Nephron (organoid): ENCODE measurements at regions not wholly inside any gene's neighbourhood (a gene's known extent, or its start where the extent isn't known, plus 50 kb on each side); places are given as distances from the start of the nearest gene placed in this dataset.

Experiments
- H3K27ac Mint-ChIP-seq, 3 experiments: 2 replicates each; pipeline ENCODE4 v1.8.0; 2020; ENCODE audit warnings: mixed read lengths in 3 of 3, mild to moderate bottlenecking in 2 of 3, moderate library complexity in 1 of 3
- H3K27me3 Mint-ChIP-seq: 2 replicates; pipeline ENCODE4 v1.8.0; 2021; ENCODE audit warnings: low read depth, mild to moderate bottlenecking, moderate library complexity, mixed read lengths
- H3K36me3 Mint-ChIP-seq: 2 replicates; pipeline ENCODE4 v1.8.0; 2020; ENCODE audit warnings: low read depth, mixed read lengths
- H3K4me1 Mint-ChIP-seq: 2 replicates; pipeline ENCODE4 v1.8.0; 2020; ENCODE audit warnings: mixed read lengths
- H3K4me3 Mint-ChIP-seq, 3 experiments: 2 replicates each; pipeline ENCODE4 v1.8.0; 2020; ENCODE audit warnings: mild to moderate bottlenecking in 3 of 3, mixed read lengths in 3 of 3, moderate library complexity in 2 of 3
- H3K9me3 Mint-ChIP-seq: 2 replicates; pipeline ENCODE4 v1.8.0; 2020; ENCODE audit warnings: mixed read lengths
- TF ChIP-seq, protein P1 (sequence below), 3 experiments: fragments of 200-600 bp; sonication (generic); IDR thresholded peaks; one replicate each; pipeline ENCODE4 v1.5.0; 2021; ENCODE audit warnings: antibody characterized with exemption in 3 of 3; ENCODE audit not compliant: unreplicated experiment in 3 of 3

DNA sequence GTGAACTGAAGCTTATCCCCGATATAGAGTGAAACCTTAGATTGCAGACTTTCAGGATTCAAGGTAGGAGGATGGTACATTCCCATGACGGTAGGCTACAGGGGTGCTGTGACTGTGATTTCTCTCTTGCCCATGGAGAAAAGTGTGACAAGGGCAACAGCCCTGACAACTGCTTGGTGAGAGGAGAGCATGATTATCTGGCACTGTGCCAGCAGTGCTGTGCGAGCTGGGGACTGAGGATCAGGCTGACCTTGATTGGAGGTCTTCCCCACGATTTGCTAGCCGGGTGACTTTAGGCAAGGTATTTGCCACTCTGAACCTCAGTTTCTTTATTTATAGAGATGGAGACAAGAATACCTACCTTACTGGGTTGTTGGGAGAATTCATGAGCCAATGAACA is 229.5 kb downstream of the PTEN start:
- no peak overlapping the region for H3K27ac Mint-ChIP-seq
- H3K9me3 Mint-ChIP-seq: no peaks in the 10 kb centered on the region
- no peak overlapping the region for H3K4me3 Mint-ChIP-seq
- TF ChIP-seq, protein P1, sequence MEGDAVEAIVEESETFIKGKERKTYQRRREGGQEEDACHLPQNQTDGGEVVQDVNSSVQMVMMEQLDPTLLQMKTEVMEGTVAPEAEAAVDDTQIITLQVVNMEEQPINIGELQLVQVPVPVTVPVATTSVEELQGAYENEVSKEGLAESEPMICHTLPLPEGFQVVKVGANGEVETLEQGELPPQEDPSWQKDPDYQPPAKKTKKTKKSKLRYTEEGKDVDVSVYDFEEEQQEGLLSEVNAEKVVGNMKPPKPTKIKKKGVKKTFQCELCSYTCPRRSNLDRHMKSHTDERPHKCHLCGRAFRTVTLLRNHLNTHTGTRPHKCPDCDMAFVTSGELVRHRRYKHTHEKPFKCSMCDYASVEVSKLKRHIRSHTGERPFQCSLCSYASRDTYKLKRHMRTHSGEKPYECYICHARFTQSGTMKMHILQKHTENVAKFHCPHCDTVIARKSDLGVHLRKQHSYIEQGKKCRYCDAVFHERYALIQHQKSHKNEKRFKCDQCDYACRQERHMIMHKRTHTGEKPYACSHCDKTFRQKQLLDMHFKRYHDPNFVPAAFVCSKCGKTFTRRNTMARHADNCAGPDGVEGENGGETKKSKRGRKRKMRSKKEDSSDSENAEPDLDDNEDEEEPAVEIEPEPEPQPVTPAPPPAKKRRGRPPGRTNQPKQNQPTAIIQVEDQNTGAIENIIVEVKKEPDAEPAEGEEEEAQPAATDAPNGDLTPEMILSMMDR (IDR thresholded peaks at IDR 0.05; ENCODE audit: unreplicated experiment in 3 of 3): no peak
- H3K27me3 Mint-ChIP-seq: peaks cover 9% of the 10 kb centered on the region
- H3K36me3 Mint-ChIP-seq: no peaks in the 10 kb centered on the region
- no peaks in the 10 kb centered on the region for H3K4me1 Mint-ChIP-seq

DNA sequence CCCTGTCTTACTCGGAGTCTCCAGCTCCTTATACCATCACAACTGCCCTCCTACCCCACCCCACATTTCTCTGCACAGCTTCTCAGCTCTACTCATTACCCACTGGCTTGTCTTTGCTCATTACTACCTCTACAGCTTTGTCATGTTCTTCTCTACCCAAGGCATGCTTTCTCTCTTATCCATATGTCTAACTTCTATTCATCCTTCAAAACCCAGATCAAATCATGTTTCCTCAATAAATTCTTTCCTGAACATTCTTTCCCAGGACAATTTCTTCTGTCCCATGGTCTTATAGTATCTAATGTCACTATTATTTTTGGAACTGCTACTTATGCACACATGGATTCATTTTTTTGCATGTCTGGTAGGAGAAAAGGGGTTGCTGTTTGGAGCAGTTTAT is 231.4 kb downstream of the PTEN start:
- no peaks in the 10 kb centered on the region for H3K4me1 Mint-ChIP-seq
- H3K27ac Mint-ChIP-seq: no peak overlapping the region
- H3K36me3 Mint-ChIP-seq: no peaks in the 10 kb centered on the region
- H3K27me3 Mint-ChIP-seq: peaks cover 9% of the 10 kb centered on the region
- no peak overlapping the region for H3K4me3 Mint-ChIP-seq
- no peaks in the 10 kb centered on the region for H3K9me3 Mint-ChIP-seq
- TF ChIP-seq, protein P1 (IDR thresholded peaks at IDR 0.05; ENCODE audit: unreplicated experiment in 3 of 3): no peak

DNA sequence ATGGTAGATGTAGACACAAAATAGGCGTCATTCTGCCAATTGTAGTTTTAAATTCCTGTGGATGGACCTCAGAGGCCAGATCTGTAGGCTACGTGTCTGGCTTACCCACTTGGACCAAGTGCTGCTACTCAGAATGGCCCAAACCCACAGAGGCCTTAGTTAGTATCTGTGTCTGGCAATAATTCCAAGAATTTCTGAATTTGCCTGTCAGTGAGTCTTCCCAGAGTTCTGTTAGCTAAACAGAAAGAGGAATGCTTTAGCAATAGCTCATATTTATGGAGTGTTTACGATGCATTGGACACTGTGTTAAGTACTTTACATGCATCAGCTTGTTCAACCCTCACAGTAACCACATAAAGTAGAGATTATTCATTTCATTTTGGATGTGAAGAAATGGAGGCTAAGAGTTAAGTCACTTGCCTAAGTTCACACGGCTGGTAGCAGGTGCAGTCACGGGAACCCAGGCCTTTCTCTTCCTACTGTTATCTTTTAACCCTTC is 231.8 kb downstream of the PTEN start:
- Mint-ChIP-seq H3K4me1 (no peaks in the 10 kb centered on the region), H3K27ac (no peak overlapping the region), H3K36me3 (no peaks in the 10 kb centered on the region), H3K27me3 (peaks cover 9% of the 10 kb centered on the region), H3K4me3 (no peak overlapping the region), H3K9me3 (no peaks in the 10 kb centered on the region)
- TF ChIP-seq, protein P1 (IDR thresholded peaks at IDR 0.05; ENCODE audit: unreplicated experiment in 3 of 3): no peak

DNA sequence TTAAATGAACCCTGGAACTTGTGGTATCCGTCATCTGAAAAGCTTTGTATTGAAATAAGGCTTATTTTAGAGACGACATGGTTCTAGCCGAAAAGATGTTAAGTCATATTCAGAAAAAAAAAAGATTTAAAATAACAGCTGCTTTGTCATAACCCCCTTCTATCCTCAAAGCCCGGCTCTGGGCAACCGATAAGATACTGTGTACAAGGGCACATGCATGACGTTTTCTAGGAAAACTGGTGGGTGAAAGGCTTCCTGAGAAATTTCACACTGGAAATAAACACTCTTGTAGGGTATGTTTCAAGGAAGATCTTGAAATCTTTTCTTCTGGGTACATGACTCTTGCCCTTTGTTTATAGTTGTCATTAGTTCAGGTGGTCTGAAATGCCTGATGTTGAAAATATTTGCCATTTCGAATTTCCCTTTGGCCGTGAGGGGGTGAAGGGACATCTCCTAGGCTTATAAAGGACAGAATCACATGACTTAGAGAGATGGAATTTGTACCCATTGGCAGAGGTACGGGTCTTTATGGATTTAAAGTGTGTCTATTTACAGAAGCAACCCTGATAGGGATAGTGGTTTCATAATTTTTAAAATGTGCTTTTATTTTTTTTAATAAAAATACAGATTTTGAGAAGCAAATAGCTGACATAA is 232.5 kb downstream of the PTEN start:
- Mint-ChIP-seq H3K36me3 (no peaks in the 10 kb centered on the region), H3K4me3 (no peak overlapping the region), H3K27ac (no peak overlapping the region), H3K9me3 (no peaks in the 10 kb centered on the region), H3K27me3 (peaks cover 5% of the 10 kb centered on the region), H3K4me1 (no peaks in the 10 kb centered on the region)
- TF ChIP-seq, protein P1 (IDR thresholded peaks at IDR 0.05; ENCODE audit: unreplicated experiment in 3 of 3): no peak

DNA sequence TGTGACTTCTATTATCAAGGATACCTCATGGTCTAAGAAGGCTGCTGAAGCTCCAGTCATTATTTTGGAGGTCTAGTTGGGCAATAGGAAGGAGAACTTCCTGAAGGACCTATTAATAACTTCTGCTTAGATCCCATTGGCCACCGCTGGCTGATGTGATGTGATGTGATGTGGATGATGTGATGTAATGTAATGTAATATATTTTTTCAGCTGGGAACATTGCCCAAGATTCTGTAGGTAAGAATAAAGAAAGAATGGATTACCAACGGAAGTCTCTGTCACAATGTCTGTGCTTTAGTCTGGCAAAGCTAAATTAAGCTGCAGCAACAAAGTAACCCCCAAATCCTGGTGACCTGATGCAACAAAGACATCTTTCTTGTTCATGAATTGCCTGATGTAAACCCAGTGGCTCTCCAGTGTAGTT is 233.7 kb downstream of the PTEN start:
- peaks cover 5% of the 10 kb centered on the region for H3K27me3 Mint-ChIP-seq
- H3K36me3 Mint-ChIP-seq: no peaks in the 10 kb centered on the region
- H3K4me3 Mint-ChIP-seq: no peak overlapping the region
- no peaks in the 10 kb centered on the region for H3K4me1 Mint-ChIP-seq
- no peaks in the 10 kb centered on the region for H3K9me3 Mint-ChIP-seq
- TF ChIP-seq, protein P1 (IDR thresholded peaks at IDR 0.05; ENCODE audit: unreplicated experiment in 3 of 3): no peak
- H3K27ac Mint-ChIP-seq: no peak overlapping the region

DNA sequence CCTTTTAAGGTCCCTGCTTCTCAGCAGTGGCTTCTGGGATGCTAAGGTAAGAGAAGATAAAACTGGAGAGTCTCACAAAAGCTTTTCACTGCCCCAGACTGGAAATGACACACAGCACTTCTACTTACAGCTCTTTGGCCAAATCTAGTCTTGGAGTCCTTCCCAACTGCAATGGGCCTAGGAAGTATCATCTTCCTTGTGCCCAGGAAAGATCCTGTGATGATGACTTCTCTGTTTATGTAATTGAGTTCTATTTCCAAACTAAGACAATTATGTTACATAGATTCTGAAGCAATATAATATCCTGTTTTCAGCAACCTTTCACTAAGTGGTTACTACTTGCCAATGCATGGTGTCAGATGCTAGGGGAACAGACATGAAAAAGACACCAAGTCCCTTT is 234.1 kb downstream of the PTEN start:
- H3K4me1 Mint-ChIP-seq: no peaks in the 10 kb centered on the region

More for the DNA sequence above, 234.1 kb downstream of the PTEN start:
- Mint-ChIP-seq H3K36me3 (no peaks in the 10 kb centered on the region), H3K27ac (no peak overlapping the region), H3K27me3 (peaks cover 5% of the 10 kb centered on the region), H3K4me3 (no peak overlapping the region), H3K9me3 (no peaks in the 10 kb centered on the region)
- TF ChIP-seq, protein P1 (IDR thresholded peaks at IDR 0.05; ENCODE audit: unreplicated experiment in 3 of 3): no peak
